ENCODE measurements at regions not wholly inside any gene's neighbourhood (a gene's known extent, or its start where the extent isn't known, plus 50 kb on each side); places are given as distances from the start of the nearest gene placed in this dataset.
"Not testable (repeated sequence)": the region's sequence is repeated elsewhere in the genome, so short reads cannot be mapped to it uniquely, and the experiment has no call there.

DNA sequence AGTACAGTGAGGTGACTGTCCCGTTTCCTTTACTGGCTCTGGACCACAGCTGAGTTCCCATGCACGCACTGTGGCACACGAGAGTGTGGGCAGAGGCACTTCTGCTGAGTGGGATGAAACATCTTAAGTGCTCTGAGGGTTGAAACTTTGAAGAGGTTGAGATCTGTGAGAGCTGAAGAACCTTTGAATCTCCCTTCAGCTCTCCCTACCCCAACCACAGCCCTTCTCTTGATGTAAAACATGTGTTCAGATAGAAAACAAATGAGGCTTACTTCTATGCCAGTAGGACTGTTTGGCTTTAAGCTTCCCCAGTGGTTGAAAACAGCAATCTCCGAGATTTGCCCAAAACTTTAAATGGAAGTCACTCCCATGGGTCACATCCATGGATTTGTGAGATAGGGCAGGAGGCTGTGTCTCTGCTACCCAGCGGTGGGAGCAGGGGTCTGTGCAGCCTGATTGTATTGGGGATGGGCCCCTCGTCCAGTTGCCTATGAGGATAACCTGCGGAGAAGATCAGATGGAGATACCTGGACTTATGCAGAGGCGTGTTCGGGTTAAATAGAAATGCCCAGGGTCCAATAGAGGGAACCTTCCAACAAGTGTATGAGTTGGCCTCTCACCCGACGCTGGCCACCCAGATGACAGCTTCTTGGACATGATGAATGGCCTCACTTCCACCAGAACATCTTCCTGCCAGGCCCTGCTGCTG is 178.0 kb upstream of the PLGLB2 start:
- not testable (repeated sequence) for H3K36me3 ChIP-seq (ENCODE audit: control insufficient read depth, insufficient read depth, low read length); H3K4me3 ChIP-seq (ENCODE audit: low read depth, low read length); H3K9ac ChIP-seq (ENCODE audit: low read depth, low read length); H3K27ac ChIP-seq (ENCODE audit: low read depth, low read length); H3K27me3 ChIP-seq (ENCODE audit: control insufficient read depth, insufficient read depth, low read length); H3K4me1 ChIP-seq (ENCODE audit: control insufficient read depth, insufficient read depth, low read length); H3K9me3 ChIP-seq (ENCODE audit: control insufficient read depth, insufficient read depth, low read length)

DNA sequence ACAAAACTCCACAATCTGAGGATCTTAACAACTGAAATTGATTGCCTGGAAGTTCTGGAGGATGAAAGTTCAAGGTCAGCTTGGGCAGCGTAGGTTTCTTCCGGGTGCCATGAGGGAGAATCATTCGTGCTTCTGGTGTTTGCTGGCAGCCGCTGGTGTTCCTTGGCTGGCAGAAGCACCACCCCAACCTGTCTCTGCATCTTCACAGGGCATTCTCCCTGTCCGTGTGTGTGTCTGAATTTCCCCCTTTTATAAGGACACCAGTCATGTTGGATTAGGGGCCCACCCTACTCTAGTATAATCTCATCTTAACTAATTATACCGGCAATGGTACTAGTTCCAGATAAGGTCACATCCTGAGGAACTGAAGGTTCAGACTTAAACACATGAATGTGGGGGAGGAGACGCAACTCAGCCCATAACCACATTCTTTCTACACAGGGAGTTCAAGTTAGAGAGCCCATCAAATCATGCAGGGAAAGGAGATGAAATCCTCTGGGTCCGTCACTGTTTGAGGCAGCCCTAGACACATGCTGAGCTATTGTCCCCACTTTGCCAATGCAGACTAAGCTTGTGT is 175.9 kb upstream of the PLGLB2 start:
- not testable (repeated sequence) for H3K9ac ChIP-seq (ENCODE audit: low read depth, low read length); H3K9me3 ChIP-seq (ENCODE audit: control insufficient read depth, insufficient read depth, low read length); H3K4me1 ChIP-seq (ENCODE audit: control insufficient read depth, insufficient read depth, low read length); H3K27me3 ChIP-seq (ENCODE audit: control insufficient read depth, insufficient read depth, low read length); H3K4me3 ChIP-seq (ENCODE audit: low read depth, low read length); H3K36me3 ChIP-seq (ENCODE audit: control insufficient read depth, insufficient read depth, low read length); H3K27ac ChIP-seq (ENCODE audit: low read depth, low read length)

DNA sequence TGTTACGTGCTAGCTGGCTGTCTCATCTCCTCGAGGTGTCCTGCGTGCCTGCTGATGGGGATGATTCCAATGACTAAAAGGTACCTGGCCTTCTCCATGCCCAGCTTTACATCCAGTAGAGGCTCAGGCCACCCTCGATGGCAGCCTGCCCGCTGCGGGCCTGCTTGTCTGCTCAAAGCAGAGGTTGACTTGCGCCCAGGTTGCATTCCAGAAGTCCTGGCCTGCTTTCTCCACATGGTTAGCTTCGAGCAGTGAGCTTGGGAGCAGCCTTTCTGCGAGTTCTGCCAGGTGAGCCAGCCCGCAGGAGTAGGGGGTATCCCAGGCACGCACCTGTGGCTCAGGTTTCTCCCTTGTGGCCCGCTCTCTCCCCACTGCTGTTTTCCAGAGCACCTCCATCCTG is 175.0 kb upstream of the PLGLB2 start:
- not testable (repeated sequence) for H3K4me3 ChIP-seq (ENCODE audit: low read depth, low read length); H3K9me3 ChIP-seq (ENCODE audit: control insufficient read depth, insufficient read depth, low read length); H3K27ac ChIP-seq (ENCODE audit: low read depth, low read length); H3K4me1 ChIP-seq (ENCODE audit: control insufficient read depth, insufficient read depth, low read length); H3K36me3 ChIP-seq (ENCODE audit: control insufficient read depth, insufficient read depth, low read length); H3K27me3 ChIP-seq (ENCODE audit: control insufficient read depth, insufficient read depth, low read length); H3K9ac ChIP-seq (ENCODE audit: low read depth, low read length)

DNA sequence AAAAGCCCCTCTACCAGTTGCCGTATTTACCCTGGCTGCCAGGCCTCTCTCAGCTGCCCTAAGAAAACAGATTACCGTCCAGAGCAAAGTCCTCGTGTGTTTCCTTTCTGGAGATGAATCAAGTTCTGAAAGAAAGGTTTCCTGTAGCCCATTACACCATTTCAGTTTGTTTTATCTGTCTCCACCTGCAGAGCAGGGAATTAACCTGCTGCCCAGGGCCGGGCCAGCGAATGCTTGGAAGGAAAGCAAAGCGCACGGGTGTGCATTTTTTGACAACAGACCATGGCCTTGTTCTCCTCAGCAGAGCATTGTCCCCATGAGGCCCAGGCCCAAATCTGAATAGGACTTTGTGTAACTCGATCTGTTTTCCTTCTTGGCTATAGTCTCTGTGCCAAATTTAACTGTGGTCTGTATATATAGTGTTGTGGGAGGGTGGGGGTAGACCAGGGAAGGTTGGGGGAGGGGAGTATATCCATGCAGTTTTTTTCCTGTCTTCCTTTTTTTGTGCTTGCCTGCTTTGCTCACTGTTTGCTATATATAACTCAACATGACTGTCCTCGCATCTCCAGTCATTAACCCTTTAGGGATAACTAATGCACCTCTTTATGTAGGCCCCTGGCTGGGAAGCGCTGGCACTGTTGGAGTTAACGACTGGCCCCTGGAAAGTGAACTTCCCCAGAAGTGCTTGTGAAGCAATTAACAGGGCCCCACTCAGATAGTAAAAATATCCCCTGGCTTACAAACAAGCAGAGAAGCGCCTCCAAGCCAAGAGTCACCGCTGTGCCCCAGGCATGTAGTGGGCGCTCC is 174.3 kb upstream of the PLGLB2 start:
- H3K27ac ChIP-seq (ENCODE audit: low read depth, low read length); H3K9ac ChIP-seq (ENCODE audit: low read depth, low read length); H3K4me1 ChIP-seq (ENCODE audit: control insufficient read depth, insufficient read depth, low read length); H3K4me3 ChIP-seq (ENCODE audit: low read depth, low read length); H3K27me3 ChIP-seq (ENCODE audit: control insufficient read depth, insufficient read depth, low read length); H3K9me3 ChIP-seq (ENCODE audit: control insufficient read depth, insufficient read depth, low read length); H3K36me3 ChIP-seq (ENCODE audit: control insufficient read depth, insufficient read depth, low read length): not testable (repeated sequence)

DNA sequence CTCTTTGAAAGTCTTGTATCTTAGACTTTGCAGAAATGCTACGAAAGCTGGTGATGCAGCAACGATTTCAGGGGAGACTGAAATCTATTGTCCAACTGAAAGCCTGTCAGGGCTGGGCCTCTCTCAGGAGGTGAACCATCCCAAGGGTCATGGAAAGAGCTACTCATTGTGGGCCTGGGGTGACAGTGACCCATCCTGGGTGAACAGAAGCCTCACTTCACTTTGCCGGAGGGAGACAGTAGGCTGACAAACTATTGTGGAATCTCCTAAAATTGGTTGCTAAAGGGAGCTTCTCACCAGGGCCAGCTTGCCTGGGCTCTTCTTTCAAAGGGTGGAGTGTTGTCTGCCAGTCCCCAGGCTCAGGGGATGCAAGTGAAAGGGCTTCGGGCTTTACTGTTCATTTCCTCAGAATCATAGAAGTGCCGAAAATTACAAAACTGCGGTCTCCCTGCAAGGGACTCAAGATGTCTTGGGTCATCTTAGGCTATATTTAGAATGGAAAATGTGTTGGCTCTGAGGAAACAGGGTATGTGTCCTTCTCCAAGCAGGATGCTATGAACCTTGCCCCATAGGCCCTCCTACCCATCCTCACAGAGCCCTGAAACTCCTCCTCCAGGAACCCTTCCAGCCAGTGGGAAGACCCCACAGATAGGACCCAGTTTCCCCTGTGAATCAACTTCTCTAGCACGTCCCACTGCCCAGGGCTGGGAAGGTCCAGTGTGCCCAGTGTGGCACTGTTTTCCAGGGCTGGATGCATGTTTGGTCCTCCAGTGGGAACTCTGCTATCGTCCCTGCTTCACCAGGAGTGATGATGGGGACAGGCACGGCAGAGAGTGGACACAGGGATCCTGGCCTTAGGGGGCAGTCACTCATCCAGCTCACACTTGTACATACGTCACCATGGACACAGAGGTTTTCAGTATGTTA is 173.4 kb upstream of the PLGLB2 start:
- H3K4me3 ChIP-seq (ENCODE audit: low read depth, low read length); H3K36me3 ChIP-seq (ENCODE audit: control insufficient read depth, insufficient read depth, low read length); H3K4me1 ChIP-seq (ENCODE audit: control insufficient read depth, insufficient read depth, low read length); H3K27ac ChIP-seq (ENCODE audit: low read depth, low read length); H3K27me3 ChIP-seq (ENCODE audit: control insufficient read depth, insufficient read depth, low read length); H3K9me3 ChIP-seq (ENCODE audit: control insufficient read depth, insufficient read depth, low read length); H3K9ac ChIP-seq (ENCODE audit: low read depth, low read length): not testable (repeated sequence)

DNA sequence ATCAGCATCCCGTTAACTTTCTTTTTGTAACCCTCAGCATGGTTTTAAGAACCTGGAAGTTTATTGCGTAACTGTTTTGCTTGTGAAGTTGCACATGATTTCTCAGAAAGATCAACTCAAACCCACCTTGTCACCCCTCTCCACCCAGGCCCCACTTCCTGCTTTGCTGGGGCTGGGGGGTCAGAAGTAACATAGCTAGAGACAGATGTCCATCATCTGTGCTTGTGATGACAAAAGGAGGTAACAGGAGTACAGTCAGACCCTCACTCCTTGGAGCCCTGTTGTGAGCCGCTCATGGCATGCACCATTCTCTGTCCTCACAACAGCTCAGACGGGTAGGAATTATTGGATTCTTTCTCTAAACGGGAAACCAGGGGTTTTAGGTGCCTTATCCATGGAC is 172.7 kb upstream of the PLGLB2 start:
- H3K9ac ChIP-seq (ENCODE audit: low read depth, low read length); H3K4me3 ChIP-seq (ENCODE audit: low read depth, low read length); H3K9me3 ChIP-seq (ENCODE audit: control insufficient read depth, insufficient read depth, low read length); H3K36me3 ChIP-seq (ENCODE audit: control insufficient read depth, insufficient read depth, low read length); H3K27me3 ChIP-seq (ENCODE audit: control insufficient read depth, insufficient read depth, low read length); H3K27ac ChIP-seq (ENCODE audit: low read depth, low read length); H3K4me1 ChIP-seq (ENCODE audit: control insufficient read depth, insufficient read depth, low read length): not testable (repeated sequence)

DNA sequence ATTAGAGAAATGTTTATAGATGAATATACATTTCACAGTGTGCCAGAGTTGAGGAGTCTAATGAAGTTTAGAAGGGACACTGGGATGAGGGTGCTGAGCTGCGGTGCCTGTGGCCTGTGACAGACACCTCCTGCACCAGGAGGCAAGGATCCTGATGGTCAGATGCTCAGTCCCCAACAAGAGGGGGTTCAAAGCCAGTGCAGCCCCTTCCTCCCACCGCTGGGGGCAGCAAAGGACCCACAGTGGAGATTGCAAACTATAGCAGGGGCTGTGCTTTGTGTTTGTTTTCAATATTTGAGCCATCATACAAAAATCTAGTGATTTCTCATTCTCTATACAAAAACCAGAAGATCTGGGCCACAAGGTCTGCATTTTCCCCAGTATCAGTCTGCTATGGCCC is 170.5 kb upstream of the PLGLB2 start:
- H3K36me3 ChIP-seq (ENCODE audit: control insufficient read depth, insufficient read depth, low read length); H3K4me1 ChIP-seq (ENCODE audit: control insufficient read depth, insufficient read depth, low read length); H3K27me3 ChIP-seq (ENCODE audit: control insufficient read depth, insufficient read depth, low read length); H3K9ac ChIP-seq (ENCODE audit: low read depth, low read length); H3K9me3 ChIP-seq (ENCODE audit: control insufficient read depth, insufficient read depth, low read length); H3K27ac ChIP-seq (ENCODE audit: low read depth, low read length); H3K4me3 ChIP-seq (ENCODE audit: low read depth, low read length): not testable (repeated sequence)

DNA sequence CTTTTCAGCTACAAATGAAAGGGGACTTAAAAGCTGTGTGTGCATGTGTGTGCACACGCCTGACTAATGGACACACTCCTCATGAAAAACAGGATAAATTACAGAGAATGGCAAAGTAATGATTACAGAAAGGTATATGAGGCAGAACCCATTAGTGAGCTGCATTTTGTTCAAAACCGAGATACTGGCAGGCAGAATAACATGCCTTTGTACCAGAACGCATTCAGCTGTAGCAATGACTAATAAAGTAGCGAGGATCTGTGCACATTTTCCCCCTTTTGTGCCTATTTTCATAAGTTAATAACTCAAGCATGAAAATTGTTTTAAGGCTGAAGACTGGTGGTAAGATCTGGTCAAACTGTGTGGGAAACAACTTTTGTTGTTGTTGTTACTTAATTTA is 165.7 kb upstream of the PLGLB2 start:
- H3K27me3 ChIP-seq (ENCODE audit: control insufficient read depth, insufficient read depth, low read length); H3K9me3 ChIP-seq (ENCODE audit: control insufficient read depth, insufficient read depth, low read length); H3K4me1 ChIP-seq (ENCODE audit: control insufficient read depth, insufficient read depth, low read length); H3K4me3 ChIP-seq (ENCODE audit: low read depth, low read length); H3K27ac ChIP-seq (ENCODE audit: low read depth, low read length); H3K9ac ChIP-seq (ENCODE audit: low read depth, low read length); H3K36me3 ChIP-seq (ENCODE audit: control insufficient read depth, insufficient read depth, low read length): not testable (repeated sequence)

DNA sequence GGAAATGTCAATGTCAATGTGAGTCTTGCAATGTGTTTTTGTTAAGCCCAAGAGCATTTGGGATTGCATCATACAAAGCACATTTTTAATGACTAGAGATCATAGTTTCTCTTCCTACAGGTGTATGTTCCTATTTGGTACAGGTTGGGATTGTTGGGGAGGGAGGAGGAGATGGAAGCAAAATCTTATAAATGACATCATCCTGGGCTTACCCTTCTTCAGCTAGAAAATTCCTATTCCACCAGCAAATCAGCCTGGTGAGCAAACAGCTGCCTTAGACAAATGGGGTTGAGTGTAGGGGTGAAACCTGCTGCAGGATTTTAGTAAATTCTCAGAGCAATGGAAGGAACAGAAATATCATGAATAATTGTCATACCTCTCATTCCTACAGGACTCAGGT is 165.3 kb upstream of the PLGLB2 start:
- not testable (repeated sequence) for H3K27ac ChIP-seq (ENCODE audit: low read depth, low read length); H3K36me3 ChIP-seq (ENCODE audit: control insufficient read depth, insufficient read depth, low read length); H3K9ac ChIP-seq (ENCODE audit: low read depth, low read length); H3K4me3 ChIP-seq (ENCODE audit: low read depth, low read length); H3K9me3 ChIP-seq (ENCODE audit: control insufficient read depth, insufficient read depth, low read length); H3K27me3 ChIP-seq (ENCODE audit: control insufficient read depth, insufficient read depth, low read length); H3K4me1 ChIP-seq (ENCODE audit: control insufficient read depth, insufficient read depth, low read length)

DNA sequence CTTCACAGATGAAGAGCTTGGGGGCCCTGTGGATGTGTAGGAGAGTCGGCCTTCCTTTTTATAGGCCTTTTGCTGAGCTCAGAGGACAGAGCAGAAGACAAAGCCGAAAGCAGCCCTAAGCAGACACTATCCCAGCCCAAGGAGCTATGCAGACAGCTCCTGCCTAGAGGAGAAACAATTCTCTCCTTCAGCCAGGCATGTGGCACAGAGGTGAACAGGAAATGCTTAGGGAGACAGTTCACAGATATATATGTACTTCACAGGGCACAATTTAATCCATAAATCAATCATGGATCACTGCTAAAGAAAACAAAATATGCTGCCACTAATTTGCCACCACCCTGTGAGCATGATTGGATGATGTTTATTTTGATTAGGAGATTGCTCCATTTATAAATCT is 164.5 kb upstream of the PLGLB2 start:
- not testable (repeated sequence) for H3K27me3 ChIP-seq (ENCODE audit: control insufficient read depth, insufficient read depth, low read length); H3K27ac ChIP-seq (ENCODE audit: low read depth, low read length); H3K9me3 ChIP-seq (ENCODE audit: control insufficient read depth, insufficient read depth, low read length); H3K4me1 ChIP-seq (ENCODE audit: control insufficient read depth, insufficient read depth, low read length); H3K4me3 ChIP-seq (ENCODE audit: low read depth, low read length); H3K36me3 ChIP-seq (ENCODE audit: control insufficient read depth, insufficient read depth, low read length); H3K9ac ChIP-seq (ENCODE audit: low read depth, low read length)

DNA sequence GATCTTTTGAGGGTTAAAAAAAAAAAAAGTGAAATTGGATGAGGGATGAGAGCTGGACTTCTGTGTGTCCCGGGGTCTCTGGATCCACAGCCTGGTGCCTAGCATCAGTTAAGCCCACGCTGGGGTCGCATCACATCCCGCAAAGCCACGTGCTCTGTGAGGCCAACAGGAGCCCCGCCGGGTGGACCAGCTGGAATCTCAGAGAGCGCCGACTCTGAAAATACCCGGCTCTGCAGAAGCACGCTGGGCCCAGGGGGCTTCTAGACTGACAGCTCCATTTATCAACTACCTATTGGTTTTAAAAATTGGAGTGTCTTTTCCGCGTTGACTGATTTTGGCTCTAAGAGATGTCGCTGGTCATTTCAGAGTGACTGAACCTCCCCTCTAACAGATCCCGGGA is 164.1 kb upstream of the PLGLB2 start:
- H3K9ac ChIP-seq (ENCODE audit: low read depth, low read length), result not testable (repeated sequence)

More for the DNA sequence above, 164.1 kb upstream of the PLGLB2 start:
- H3K4me3 ChIP-seq (ENCODE audit: low read depth, low read length); H3K27ac ChIP-seq (ENCODE audit: low read depth, low read length); H3K27me3 ChIP-seq (ENCODE audit: control insufficient read depth, insufficient read depth, low read length); H3K9me3 ChIP-seq (ENCODE audit: control insufficient read depth, insufficient read depth, low read length); H3K36me3 ChIP-seq (ENCODE audit: control insufficient read depth, insufficient read depth, low read length); H3K4me1 ChIP-seq (ENCODE audit: control insufficient read depth, insufficient read depth, low read length): not testable (repeated sequence)
